ENCODE measurements at regions not wholly inside any gene's neighbourhood (a gene's known extent, or its start where the extent isn't known, plus 50 kb on each side); places are given as distances from the start of the nearest gene placed in this dataset.

GRCh38 chr13:82900453-82900852, 981.8 kb downstream of the SLITRK1 start:
- Histone ChIP-seq H3K9ac (ENCODE audit: low read length) (no peak overlapping the region), H3K27me3 (ENCODE audit: insufficient read depth, low read depth, low read length) (no peaks in the 10 kb centered on the region), H3K9me3 (ENCODE audit: low read length) (no peaks in the 10 kb centered on the region), H3F3A (ENCODE audit: insufficient read depth, low read length, poor library complexity, severe bottlenecking) (no peaks in the 10 kb centered on the region), H4K20me1 (ENCODE audit: insufficient read depth) (no peaks in the 10 kb centered on the region), H2AFZ (ENCODE audit: low read depth, low read length) (no peak overlapping the region), H3K27ac (ENCODE audit: low read length) (no peak overlapping the region), H3K4me3 (ENCODE audit: low read length) (no peak overlapping the region), H3K79me2 (replicated peaks; ENCODE audit: insufficient read depth, low read length) (no peaks in the 10 kb centered on the region), H3K36me3 (ENCODE audit: insufficient read depth, low read length) (no peaks in the 10 kb centered on the region), H3K9me2 (ENCODE audit: insufficient read depth, low read length) (no peaks in the 10 kb centered on the region), H3K4me2 (ENCODE audit: low read length) (no peak overlapping the region)
- TF ChIP-seq RAD21 (conservative IDR thresholded peaks at IDR 0.05), result no peak
- TF ChIP-seq POLR2AphosphoS5 (IDR thresholded peaks at IDR 0.05), result no peak
- TF ChIP-seq EP300 (conservative IDR thresholded peaks at IDR 0.05; ENCODE audit: poor library complexity, severe bottlenecking), result no peak
- TF ChIP-seq TAF1 (IDR thresholded peaks at IDR 0.05; ENCODE audit: low read depth), result no peak
- TF ChIP-seq, protein P1, sequence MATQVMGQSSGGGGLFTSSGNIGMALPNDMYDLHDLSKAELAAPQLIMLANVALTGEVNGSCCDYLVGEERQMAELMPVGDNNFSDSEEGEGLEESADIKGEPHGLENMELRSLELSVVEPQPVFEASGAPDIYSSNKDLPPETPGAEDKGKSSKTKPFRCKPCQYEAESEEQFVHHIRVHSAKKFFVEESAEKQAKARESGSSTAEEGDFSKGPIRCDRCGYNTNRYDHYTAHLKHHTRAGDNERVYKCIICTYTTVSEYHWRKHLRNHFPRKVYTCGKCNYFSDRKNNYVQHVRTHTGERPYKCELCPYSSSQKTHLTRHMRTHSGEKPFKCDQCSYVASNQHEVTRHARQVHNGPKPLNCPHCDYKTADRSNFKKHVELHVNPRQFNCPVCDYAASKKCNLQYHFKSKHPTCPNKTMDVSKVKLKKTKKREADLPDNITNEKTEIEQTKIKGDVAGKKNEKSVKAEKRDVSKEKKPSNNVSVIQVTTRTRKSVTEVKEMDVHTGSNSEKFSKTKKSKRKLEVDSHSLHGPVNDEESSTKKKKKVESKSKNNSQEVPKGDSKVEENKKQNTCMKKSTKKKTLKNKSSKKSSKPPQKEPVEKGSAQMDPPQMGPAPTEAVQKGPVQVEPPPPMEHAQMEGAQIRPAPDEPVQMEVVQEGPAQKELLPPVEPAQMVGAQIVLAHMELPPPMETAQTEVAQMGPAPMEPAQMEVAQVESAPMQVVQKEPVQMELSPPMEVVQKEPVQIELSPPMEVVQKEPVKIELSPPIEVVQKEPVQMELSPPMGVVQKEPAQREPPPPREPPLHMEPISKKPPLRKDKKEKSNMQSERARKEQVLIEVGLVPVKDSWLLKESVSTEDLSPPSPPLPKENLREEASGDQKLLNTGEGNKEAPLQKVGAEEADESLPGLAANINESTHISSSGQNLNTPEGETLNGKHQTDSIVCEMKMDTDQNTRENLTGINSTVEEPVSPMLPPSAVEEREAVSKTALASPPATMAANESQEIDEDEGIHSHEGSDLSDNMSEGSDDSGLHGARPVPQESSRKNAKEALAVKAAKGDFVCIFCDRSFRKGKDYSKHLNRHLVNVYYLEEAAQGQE (IDR thresholded peaks at IDR 0.05; ENCODE audit: borderline replicate concordance), result no peak
- TF ChIP-seq EZH2 (IDR thresholded peaks at IDR 0.05; ENCODE audit: borderline replicate concordance, insufficient read depth, low read length, poor library complexity, severe bottlenecking), result no peak
- TF ChIP-seq SMC3 (conservative IDR thresholded peaks at IDR 0.05; ENCODE audit: poor library complexity), result no peak
- no peak for TF ChIP-seq MXI1 (conservative IDR thresholded peaks at IDR 0.05; ENCODE audit: poor library complexity, severe bottlenecking)
- no peak for TF ChIP-seq CTCF (IDR thresholded peaks at IDR 0.05; ENCODE audit: poor library complexity, severe bottlenecking)

GRCh38 chr13:82898586-82898985, 983.7 kb downstream of the SLITRK1 start:
- H3K9me3 ChIP-seq (ENCODE audit: low read length), result no peaks in the 10 kb centered on the region
- no peaks in the 10 kb centered on the region for H3K27me3 ChIP-seq (ENCODE audit: insufficient read depth, low read depth, low read length)
- no peaks in the 10 kb centered on the region for H3F3A ChIP-seq (ENCODE audit: insufficient read depth, low read length, poor library complexity, severe bottlenecking)
- H3K9me2 ChIP-seq (ENCODE audit: insufficient read depth, low read length), result no peaks in the 10 kb centered on the region
- no peak overlapping the region for H3K27ac ChIP-seq (ENCODE audit: low read length)
- no peak overlapping the region for H3K4me3 ChIP-seq (ENCODE audit: low read length)
- H3K9ac ChIP-seq (ENCODE audit: low read length), result no peak overlapping the region
- TF ChIP-seq MXI1 (conservative IDR thresholded peaks at IDR 0.05; ENCODE audit: poor library complexity, severe bottlenecking) (no peak), POLR2AphosphoS5 (IDR thresholded peaks at IDR 0.05) (no peak), CTCF (IDR thresholded peaks at IDR 0.05; ENCODE audit: poor library complexity, severe bottlenecking) (no peak), EZH2 (IDR thresholded peaks at IDR 0.05; ENCODE audit: borderline replicate concordance, insufficient read depth, low read length, poor library complexity, severe bottlenecking) (no peak)
- H2AFZ ChIP-seq (ENCODE audit: low read depth, low read length), result no peak overlapping the region
- H3K36me3 ChIP-seq (ENCODE audit: insufficient read depth, low read length), result no peaks in the 10 kb centered on the region
- no peaks in the 10 kb centered on the region for H3K79me2 ChIP-seq (replicated peaks; ENCODE audit: insufficient read depth, low read length)
- no peak overlapping the region for H3K4me2 ChIP-seq (ENCODE audit: low read length)
- no peaks in the 10 kb centered on the region for H4K20me1 ChIP-seq (ENCODE audit: insufficient read depth)
